Chondrocyte (in vitro differentiated cells): ENCODE measurements at regions not wholly inside any gene's neighbourhood (a gene's known extent, or its start where the extent isn't known, plus 50 kb on each side); places are given as distances from the start of the nearest gene placed in this dataset.

Experiments used
- DNase-seq: peaks from one replicate; pipeline ENCODE4 v3.0.0; 2021; ENCODE audit warnings: mixed read lengths, low spot score
- H3K27ac Mint-ChIP-seq: one replicate; pipeline ENCODE4 v1.8.0; 2021; ENCODE audit warnings: mild to moderate bottlenecking, moderate library complexity, mixed read lengths; ENCODE audit not compliant: unreplicated experiment
- H3K27me3 Mint-ChIP-seq: 2 replicates; pipeline ENCODE4 v1.8.0; 2021; ENCODE audit warnings: low read depth, mixed read lengths
- H3K36me3 Mint-ChIP-seq: 2 replicates; pipeline ENCODE4 v1.8.0; 2021; ENCODE audit warnings: low read depth, mixed read lengths
- H3K4me1 Mint-ChIP-seq: 2 replicates; pipeline ENCODE4 v1.8.0; 2021; ENCODE audit warnings: low read depth, mild to moderate bottlenecking, mixed read lengths
- H3K4me3 Mint-ChIP-seq: one replicate; pipeline ENCODE4 v1.8.0; 2021; ENCODE audit warnings: mild to moderate bottlenecking, moderate library complexity, mixed read lengths; ENCODE audit not compliant: unreplicated experiment
- H3K9me3 Mint-ChIP-seq: 2 replicates; pipeline ENCODE4 v1.8.0; 2021; ENCODE audit warnings: low read depth, mixed read lengths
- TF ChIP-seq, protein P1 (sequence below): fragments of 200-600 bp; sonication (generic); IDR thresholded peaks from 2 replicates; pipeline ENCODE4 v1.5.0; 2021; ENCODE audit warnings: antibody characterized with exemption, mild to moderate bottlenecking, moderate library complexity

DNA sequence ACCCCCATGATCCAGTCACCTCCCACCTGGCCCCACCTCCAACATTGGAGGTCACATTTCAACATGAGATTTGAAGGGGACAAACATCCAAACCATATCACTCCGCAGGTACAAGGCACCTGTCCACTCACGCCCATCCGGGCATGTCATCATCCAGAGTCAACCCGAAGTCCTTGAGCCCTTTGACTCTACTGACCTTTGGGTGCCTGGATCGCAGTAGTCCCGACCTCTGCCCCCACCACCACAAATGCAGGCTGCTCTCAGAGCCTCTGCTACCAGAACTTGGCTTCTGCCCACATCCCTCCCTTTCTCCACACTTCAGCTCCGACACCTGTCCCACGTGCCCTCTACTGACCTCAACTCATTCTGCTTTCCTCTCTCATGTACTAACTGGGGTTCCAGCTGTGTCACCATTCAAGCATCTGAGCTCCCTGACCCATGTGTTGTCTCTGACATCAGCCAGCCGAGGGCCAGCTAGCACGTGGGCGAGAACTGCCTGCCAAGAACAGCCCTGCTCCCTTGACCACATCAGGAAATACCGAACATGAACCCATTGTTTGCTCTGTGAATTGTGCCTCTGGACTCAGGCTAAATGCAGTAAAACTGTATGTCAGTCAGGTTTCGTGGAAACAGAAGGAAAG, 498.3 kb upstream of the SULF2 start:
- Mint-ChIP-seq H3K36me3 (peaks cover 2% of the 10 kb centered on the region), H3K4me1 (peaks cover 46% of the 10 kb centered on the region), H3K27me3 (peaks cover 9% of the 10 kb centered on the region), H3K4me3 (no peak overlapping the region), H3K27ac (peak overlapping the region; percentile 75), H3K9me3 (peaks cover 4% of the 10 kb centered on the region)
- no peak for DNase-seq
- TF ChIP-seq, protein P1, sequence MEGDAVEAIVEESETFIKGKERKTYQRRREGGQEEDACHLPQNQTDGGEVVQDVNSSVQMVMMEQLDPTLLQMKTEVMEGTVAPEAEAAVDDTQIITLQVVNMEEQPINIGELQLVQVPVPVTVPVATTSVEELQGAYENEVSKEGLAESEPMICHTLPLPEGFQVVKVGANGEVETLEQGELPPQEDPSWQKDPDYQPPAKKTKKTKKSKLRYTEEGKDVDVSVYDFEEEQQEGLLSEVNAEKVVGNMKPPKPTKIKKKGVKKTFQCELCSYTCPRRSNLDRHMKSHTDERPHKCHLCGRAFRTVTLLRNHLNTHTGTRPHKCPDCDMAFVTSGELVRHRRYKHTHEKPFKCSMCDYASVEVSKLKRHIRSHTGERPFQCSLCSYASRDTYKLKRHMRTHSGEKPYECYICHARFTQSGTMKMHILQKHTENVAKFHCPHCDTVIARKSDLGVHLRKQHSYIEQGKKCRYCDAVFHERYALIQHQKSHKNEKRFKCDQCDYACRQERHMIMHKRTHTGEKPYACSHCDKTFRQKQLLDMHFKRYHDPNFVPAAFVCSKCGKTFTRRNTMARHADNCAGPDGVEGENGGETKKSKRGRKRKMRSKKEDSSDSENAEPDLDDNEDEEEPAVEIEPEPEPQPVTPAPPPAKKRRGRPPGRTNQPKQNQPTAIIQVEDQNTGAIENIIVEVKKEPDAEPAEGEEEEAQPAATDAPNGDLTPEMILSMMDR: no peak

DNA sequence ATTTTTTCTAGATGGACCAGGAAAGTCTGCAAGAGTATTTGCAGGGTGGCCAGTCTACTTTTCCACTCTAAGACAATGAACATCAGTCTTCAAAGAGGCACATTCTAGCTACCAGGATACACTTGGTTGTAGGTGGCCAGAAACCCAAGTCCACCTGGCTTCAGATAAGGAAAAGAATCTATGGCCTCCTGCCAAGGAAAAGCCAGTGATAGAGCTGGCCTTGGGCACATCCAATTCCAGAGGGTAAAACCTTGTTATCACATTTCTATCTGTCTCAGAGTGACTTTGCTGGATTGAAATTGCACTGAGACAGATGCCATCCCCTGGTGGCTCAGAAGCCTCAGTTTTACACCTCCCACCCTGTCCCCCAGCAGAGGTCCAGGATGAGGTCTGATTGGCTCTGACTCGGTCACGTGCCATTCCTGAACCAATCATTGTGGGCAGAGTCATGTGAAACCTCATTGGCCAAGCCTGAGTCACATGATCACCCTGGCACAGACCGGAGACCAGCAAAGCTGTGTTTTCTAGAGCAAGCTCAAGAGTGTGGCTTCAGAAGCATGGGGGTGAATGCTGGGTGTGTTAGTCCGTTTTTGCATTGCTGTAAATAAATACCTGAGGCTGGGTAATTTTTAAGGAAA, 497.4 kb upstream of the SULF2 start:
- peaks cover 4% of the 10 kb centered on the region for H3K9me3 Mint-ChIP-seq
- H3K27me3 Mint-ChIP-seq: peaks cover 9% of the 10 kb centered on the region
- no peak for DNase-seq
- H3K27ac Mint-ChIP-seq: no peak overlapping the region
- peaks cover 44% of the 10 kb centered on the region for H3K4me1 Mint-ChIP-seq
- H3K36me3 Mint-ChIP-seq: peaks cover 2% of the 10 kb centered on the region
- TF ChIP-seq, protein P1: no peak
- H3K4me3 Mint-ChIP-seq: no peak overlapping the region

DNA sequence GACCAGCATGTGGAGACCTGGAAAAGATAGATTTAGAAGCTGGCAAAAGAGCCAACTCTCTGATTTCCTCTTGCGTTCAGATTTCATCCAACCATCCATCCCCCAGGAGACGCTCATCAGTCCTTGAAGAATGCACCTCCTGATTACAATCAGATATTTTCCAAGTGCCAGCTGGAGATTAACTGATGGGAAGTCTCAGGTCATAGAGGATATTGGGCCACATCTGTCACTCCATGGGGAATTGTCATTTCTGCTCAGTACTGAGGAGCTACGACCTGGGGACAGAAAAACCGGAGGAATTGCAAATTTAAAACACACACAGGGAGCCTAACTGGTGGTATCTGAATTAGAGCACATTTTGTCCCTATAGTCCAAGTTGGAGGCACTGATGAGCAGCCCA, 496.2 kb upstream of the SULF2 start:
- TF ChIP-seq, protein P1: no peak
- peaks cover 2% of the 10 kb centered on the region for H3K36me3 Mint-ChIP-seq
- H3K27ac Mint-ChIP-seq: no peak overlapping the region
- peaks cover 9% of the 10 kb centered on the region for H3K27me3 Mint-ChIP-seq
- H3K9me3 Mint-ChIP-seq: peaks cover 4% of the 10 kb centered on the region
- H3K4me1 Mint-ChIP-seq: peaks cover 35% of the 10 kb centered on the region
- H3K4me3 Mint-ChIP-seq: no peak overlapping the region
- DNase-seq: no peak

DNA sequence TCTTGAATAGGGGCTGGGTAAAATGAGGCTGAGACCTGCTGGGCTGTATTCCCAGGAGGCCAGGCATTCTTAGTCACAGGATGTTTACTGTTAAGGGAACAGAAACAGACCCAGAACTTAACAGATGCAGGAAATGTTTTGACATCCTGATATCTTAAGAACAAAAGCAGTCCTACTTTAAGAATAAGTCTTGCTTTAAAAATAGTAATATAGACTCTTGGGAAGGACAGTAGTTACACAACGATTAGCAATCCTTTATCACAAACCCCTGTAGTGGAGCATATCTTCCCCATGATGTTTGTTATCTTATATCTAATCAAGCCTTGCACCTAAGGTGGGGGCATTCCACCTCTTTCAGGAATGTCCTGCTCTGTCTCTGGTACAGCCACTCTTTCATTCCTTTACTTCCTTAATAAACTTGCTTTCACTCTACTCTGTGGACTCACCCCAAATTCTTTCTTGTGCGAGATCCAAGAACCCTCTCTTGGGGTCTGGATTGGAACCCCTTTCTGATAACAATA, 493.7 kb upstream of the SULF2 start:
- DNase-seq: no peak
- TF ChIP-seq, protein P1: no peak
- H3K36me3 Mint-ChIP-seq: peaks cover 2% of the 10 kb centered on the region
- peaks cover 4% of the 10 kb centered on the region for H3K9me3 Mint-ChIP-seq
- no peak overlapping the region for H3K27ac Mint-ChIP-seq
- peaks cover 19% of the 10 kb centered on the region for H3K4me1 Mint-ChIP-seq
- H3K4me3 Mint-ChIP-seq: no peak overlapping the region
- peaks cover 12% of the 10 kb centered on the region for H3K27me3 Mint-ChIP-seq

DNA sequence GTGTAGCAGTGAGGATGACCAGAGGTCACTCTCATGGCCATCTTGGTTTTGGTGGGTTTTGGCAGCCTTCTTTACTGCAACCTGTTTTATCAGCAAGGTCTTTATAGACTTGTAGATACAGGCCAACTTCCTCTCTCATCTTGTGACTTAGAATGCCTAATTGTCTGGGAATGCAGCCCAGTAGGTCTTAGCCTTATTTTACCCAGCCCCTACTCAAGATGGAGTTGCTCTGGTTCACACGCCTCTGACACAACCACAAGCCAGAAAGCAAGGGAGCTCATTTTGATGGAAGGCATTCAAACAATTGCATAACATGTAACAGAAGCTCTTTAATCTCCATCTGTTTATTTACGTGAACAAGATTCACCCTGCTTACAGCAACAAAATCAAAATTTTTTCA, 492.0 kb upstream of the SULF2 start:
- no peak for DNase-seq
- Mint-ChIP-seq H3K27me3 (peaks cover 15% of the 10 kb centered on the region), H3K36me3 (no peaks in the 10 kb centered on the region), H3K4me1 (peaks cover 11% of the 10 kb centered on the region), H3K9me3 (no peaks in the 10 kb centered on the region), H3K27ac (no peak overlapping the region), H3K4me3 (no peak overlapping the region)
- TF ChIP-seq, protein P1: no peak
